ENCODE measurements at regions not wholly inside any gene's neighbourhood (a gene's known extent, or its start where the extent isn't known, plus 50 kb on each side); places are given as distances from the start of the nearest gene placed in this dataset.

- TF ChIP-seq JUNB (IDR thresholded peaks at IDR 0.05; ENCODE audit: unreplicated experiment) (no peak), CTCF (conservative IDR thresholded peaks at IDR 0.05; ENCODE audit: low read depth in 2 of 2) (no peak)
These were observed 75.9 kb downstream of the UTRN start (continued) for GRCh38 chr6:144361016-144361415.

- Histone ChIP-seq H3K27ac (ENCODE audit: low read depth) (no peak overlapping the region), H3K79me2 (replicated peaks; ENCODE audit: insufficient read depth) (peaks cover 47% of the 10 kb centered on the region), H3K4me1 (ENCODE audit: insufficient read depth) (peaks cover 6% of the 10 kb centered on the region; the same call in 1 of the 2 replicates), H3K27me3 (ENCODE audit: insufficient read depth) (no peaks in the 10 kb centered on the region), H2AFZ (no peak overlapping the region), H3K4me2 (no peak overlapping the region), H4K20me1 (replicated peaks; ENCODE audit: insufficient read depth) (no peaks in the 10 kb centered on the region), H3K36me3 (ENCODE audit: insufficient read depth) (no peaks in the 10 kb centered on the region), H3K4me3 (no peak overlapping the region), H3K9me2 (ENCODE audit: insufficient read depth) (no peaks in the 10 kb centered on the region), H3F3A (replicated peaks; ENCODE audit: low read depth) (no peaks in the 10 kb centered on the region)
- ATAC-seq (no peak), DNase-seq (ENCODE audit: low spot score) (no peak)
- Mint-ChIP-seq H3K4me1 (peaks cover 15% of the 10 kb centered on the region), H3K36me3 (ENCODE audit: low read depth) (no peaks in the 10 kb centered on the region), H3K27me3 (ENCODE audit: insufficient read depth, low read depth, poor library complexity) (peaks cover 3% of the 10 kb centered on the region), H3K9me3 (no peaks in the 10 kb centered on the region), H3K4me3 (no peak overlapping the region), H3K27ac (no peak overlapping the region)
- no peak for TF ChIP-seq NANOG (IDR thresholded peaks at IDR 0.05; ENCODE audit: borderline replicate concordance)
- no peak for TF ChIP-seq JUNB (IDR thresholded peaks at IDR 0.05; ENCODE audit: unreplicated experiment)
These were observed 77.2 kb downstream of the UTRN start for GRCh38 chr6:144362042-144363018.

GRCh38 chr6:144364208-144364720 lies 79.1 kb downstream of the UTRN start:
- no peaks in the 10 kb centered on the region for H3K27me3 ChIP-seq (ENCODE audit: insufficient read depth)
- H3F3A ChIP-seq (replicated peaks; ENCODE audit: low read depth) = no peaks in the 10 kb centered on the region
- H3K4me3 ChIP-seq = no peak overlapping the region
- H2AFZ ChIP-seq = no peak overlapping the region
- Mint-ChIP-seq H3K4me3 (no peak overlapping the region), H3K36me3 (ENCODE audit: low read depth) (peaks cover 7% of the 10 kb centered on the region; the same call in 2 of the 3 replicates), H3K27me3 (ENCODE audit: insufficient read depth, low read depth, poor library complexity) (peaks cover 3% of the 10 kb centered on the region), H3K27ac (no peak overlapping the region), H3K9me3 (peaks cover 5% of the 10 kb centered on the region; the same call in 1 of the 3 replicates), H3K4me1 (peaks cover 15% of the 10 kb centered on the region)
- H4K20me1 ChIP-seq (replicated peaks; ENCODE audit: insufficient read depth) = no peaks in the 10 kb centered on the region
- H3K4me2 ChIP-seq = no peak overlapping the region
- H3K27ac ChIP-seq (ENCODE audit: low read depth) = no peak overlapping the region
- H3K79me2 ChIP-seq (replicated peaks; ENCODE audit: insufficient read depth) = peaks cover 61% of the 10 kb centered on the region
- H3K4me1 ChIP-seq (ENCODE audit: insufficient read depth) = peaks cover 6% of the 10 kb centered on the region; the same call in 1 of the 2 replicates
- H3K9me2 ChIP-seq (ENCODE audit: insufficient read depth) = no peaks in the 10 kb centered on the region
- DNase-seq (ENCODE audit: low spot score) = no peak
- H3K36me3 ChIP-seq (ENCODE audit: insufficient read depth) = no peaks in the 10 kb centered on the region
- ATAC-seq = no peak
- TF ChIP-seq REST (IDR thresholded peaks at IDR 0.05; ENCODE audit: unreplicated experiment) = no peak
- TF ChIP-seq EZH2phosphoT487 (IDR thresholded peaks at IDR 0.05; ENCODE audit: unreplicated experiment) = no peak
- no peak for TF ChIP-seq JUNB (IDR thresholded peaks at IDR 0.05; ENCODE audit: unreplicated experiment)
- TF ChIP-seq NANOG (IDR thresholded peaks at IDR 0.05; ENCODE audit: borderline replicate concordance) = no peak
- no peak for TF ChIP-seq STAT1 (IDR thresholded peaks at IDR 0.05; ENCODE audit: unreplicated experiment)
- no peak for TF ChIP-seq EZH2 (IDR thresholded peaks at IDR 0.05; ENCODE audit: low read depth, unreplicated experiment)
- no peak for TF ChIP-seq CTCF (conservative IDR thresholded peaks at IDR 0.05; ENCODE audit: low read depth in 2 of 2)

Measured in GM23338 (cell line).